ENCODE measurements at regions not wholly inside any gene's neighbourhood (a gene's known extent, or its start where the extent isn't known, plus 50 kb on each side); places are given as distances from the start of the nearest gene placed in this dataset.

GRCh38 chr13:34618654-34619053 lies 323.4 kb upstream of the NBEA start:
- no peak for TF ChIP-seq CTCF (conservative IDR thresholded peaks at IDR 0.05; ENCODE audit: low read depth, low read length)
- no peak for TF ChIP-seq MXI1 (IDR thresholded peaks at IDR 0.05; ENCODE audit: borderline replicate concordance, low read depth, low read length)
- no peak for TF ChIP-seq FOS (IDR thresholded peaks at IDR 0.05; ENCODE audit: low read depth, low read length)
- TF ChIP-seq SMC3 (IDR thresholded peaks at IDR 0.05; ENCODE audit: low read depth, low read length): no peak
- TF ChIP-seq POLR2A (IDR thresholded peaks at IDR 0.05; ENCODE audit: low read depth, low read length): no peak
- no peak for TF ChIP-seq RAD21 (IDR thresholded peaks at IDR 0.05; ENCODE audit: low read length)

Data from IMR-90 (cell line).